Neural cell (in vitro differentiated cells): ENCODE measurements at regions not wholly inside any gene's neighbourhood (a gene's known extent, or its start where the extent isn't known, plus 50 kb on each side); places are given as distances from the start of the nearest gene placed in this dataset.

Experiments
- CTCF ChIP-seq: fragments of 450-650 bp; IDR thresholded peaks from 2 replicates; pipeline ENCODE4 v1.5.1; 2014; ENCODE audit warnings: antibody characterized with exemption, mild to moderate bottlenecking, moderate library complexity; ENCODE audit not compliant: poor library complexity, severe bottlenecking
- EZH2 ChIP-seq: fragments of 200-600, 300-800 bp; shearing (Covaris generic), sonication (generic); IDR thresholded peaks from 2 replicates; pipeline ENCODE4 v1.6.1; 2014; ENCODE audit warnings: antibody characterized with exemption, low read length, borderline replicate concordance, mild to moderate bottlenecking; ENCODE audit not compliant: insufficient read depth, poor library complexity, severe bottlenecking
- POLR2AphosphoS5 ChIP-seq: IDR thresholded peaks from 2 replicates; pipeline ENCODE4 v1.6.1; 2012

- TF ChIP-seq CTCF (no peak), EZH2 (no peak), POLR2AphosphoS5 (no peak)
These were observed 110.7 kb upstream of the GZMB start for GRCh38 chr14:24744641-24745040.
